Astrocyte (in vitro differentiated cells and primary cell): ENCODE measurements at regions not wholly inside any gene's neighbourhood (a gene's known extent, or its start where the extent isn't known, plus 50 kb on each side); places are given as distances from the start of the nearest gene placed in this dataset.

Experiments
- DNase-seq: peaks from one replicate; pipeline ENCODE4 v3.0.0-alpha.2; 2010; ENCODE audit warnings: low read depth
- FAIRE-seq: peaks from 2 replicates; lab custom pipeline; 2011; peaks lifted over from hg19 to GRCh38; lab: Jason Lieb, UNC
- H2AFZ ChIP-seq: 2 replicates; pipeline ENCODE4 v1.6.0; 2012; ENCODE audit warnings: low read depth, low read length, inconsistent platforms
- H3K27ac ChIP-seq: 2 replicates; pipeline ENCODE4 v1.5.1; 2011; ENCODE audit warnings: low read depth, low read length, inconsistent platforms
- H3K27me3 ChIP-seq: 2 replicates; pipeline ENCODE4 v1.6.0; 2011; ENCODE audit warnings: low read length, inconsistent platforms; ENCODE audit not compliant: insufficient read depth
- H3K36me3 ChIP-seq: 2 replicates; pipeline ENCODE4 v1.5.1; 2011; ENCODE audit warnings: low read length, inconsistent platforms; ENCODE audit not compliant: insufficient read depth
- H3K4me1 ChIP-seq: 2 replicates; pipeline ENCODE4 v1.5.1; 2011; ENCODE audit warnings: low read length, inconsistent platforms; ENCODE audit not compliant: insufficient read depth
- H3K4me2 ChIP-seq: 2 replicates; pipeline ENCODE4 v1.6.0; 2012; ENCODE audit warnings: low read length, inconsistent platforms
- H3K4me3 ChIP-seq: 2 replicates; pipeline ENCODE4 v1.5.1; 2011; ENCODE audit warnings: low read depth, mild to moderate bottlenecking, low read length, inconsistent platforms; ENCODE audit not compliant: insufficient read depth
- H3K79me2 ChIP-seq: 2 replicates; pipeline ENCODE4 v1.6.0; 2012; ENCODE audit warnings: mild to moderate bottlenecking, low read length, inconsistent platforms; ENCODE audit not compliant: insufficient read depth
- H3K9ac ChIP-seq: 2 replicates; pipeline ENCODE4 v1.6.0; 2012; ENCODE audit warnings: mild to moderate bottlenecking, low read length, inconsistent platforms
- H3K9me3 ChIP-seq: 2 replicates; pipeline ENCODE4 v1.5.1; 2012; ENCODE audit warnings: low read depth, mild to moderate bottlenecking, low read length, inconsistent platforms; ENCODE audit not compliant: insufficient read depth
- H4K20me1 ChIP-seq: 2 replicates; pipeline ENCODE4 v1.6.0; 2012; ENCODE audit warnings: low read length, inconsistent platforms; ENCODE audit not compliant: insufficient read depth
- H3K27ac Mint-ChIP-seq: one replicate; pipeline ENCODE4 v1.8.0; 2021; ENCODE audit warnings: mild to moderate bottlenecking, mixed read lengths; ENCODE audit not compliant: unreplicated experiment
- H3K27me3 Mint-ChIP-seq: one replicate; pipeline ENCODE4 v1.8.0; 2021; ENCODE audit warnings: low read depth, mixed read lengths; ENCODE audit not compliant: unreplicated experiment
- H3K36me3 Mint-ChIP-seq: one replicate; pipeline ENCODE4 v1.8.0; 2021; ENCODE audit warnings: low read depth, mixed read lengths; ENCODE audit not compliant: unreplicated experiment
- H3K4me1 Mint-ChIP-seq: one replicate; pipeline ENCODE4 v1.8.0; 2021; ENCODE audit warnings: low read depth, mixed read lengths; ENCODE audit not compliant: unreplicated experiment
- H3K4me3 Mint-ChIP-seq: one replicate; pipeline ENCODE4 v1.8.0; 2021; ENCODE audit warnings: mild to moderate bottlenecking, moderate library complexity, mixed read lengths; ENCODE audit not compliant: unreplicated experiment
- H3K9me3 Mint-ChIP-seq: one replicate; pipeline ENCODE4 v1.8.0; 2021; ENCODE audit warnings: mild to moderate bottlenecking, mixed read lengths; ENCODE audit not compliant: unreplicated experiment
- EZH2 ChIP-seq: IDR thresholded peaks from 2 replicates; pipeline ENCODE4 v1.6.1; 2012; ENCODE audit warnings: mild to moderate bottlenecking, low read length, inconsistent platforms; ENCODE audit not compliant: insufficient read depth
- TF ChIP-seq, protein P1 (sequence below): IDR thresholded peaks from 2 replicates; pipeline ENCODE4 v1.5.1; 2011; ENCODE audit warnings: low read depth, mild to moderate bottlenecking, inconsistent platforms, low read length, moderate library complexity; ENCODE audit not compliant: insufficient read depth

- Mint-ChIP-seq H3K36me3 (no peaks in the 10 kb centered on the region), H3K27ac (peak overlapping the region; percentile 100), H3K4me1 (peaks cover 26% of the 10 kb centered on the region), H3K9me3 (no peaks in the 10 kb centered on the region), H3K4me3 (peak overlapping the region; percentile 63), H3K27me3 (no peaks in the 10 kb centered on the region)
- Histone ChIP-seq H3K36me3 (no peaks in the 10 kb centered on the region), H3K9me3 (no peaks in the 10 kb centered on the region), H3K27ac (peak overlapping the region; percentile 93), H3K27me3 (no peaks in the 10 kb centered on the region), H3K9ac (peak overlapping the region; percentile 71), H3K79me2 (no peaks in the 10 kb centered on the region), H4K20me1 (no peaks in the 10 kb centered on the region), H2AFZ (peak overlapping the region; percentile 10), H3K4me1 (peaks cover 28% of the 10 kb centered on the region), H3K4me2 (peak overlapping the region; percentile 49), H3K4me3 (no peak overlapping the region)
- no peak for TF ChIP-seq EZH2
- TF ChIP-seq, protein P1, sequence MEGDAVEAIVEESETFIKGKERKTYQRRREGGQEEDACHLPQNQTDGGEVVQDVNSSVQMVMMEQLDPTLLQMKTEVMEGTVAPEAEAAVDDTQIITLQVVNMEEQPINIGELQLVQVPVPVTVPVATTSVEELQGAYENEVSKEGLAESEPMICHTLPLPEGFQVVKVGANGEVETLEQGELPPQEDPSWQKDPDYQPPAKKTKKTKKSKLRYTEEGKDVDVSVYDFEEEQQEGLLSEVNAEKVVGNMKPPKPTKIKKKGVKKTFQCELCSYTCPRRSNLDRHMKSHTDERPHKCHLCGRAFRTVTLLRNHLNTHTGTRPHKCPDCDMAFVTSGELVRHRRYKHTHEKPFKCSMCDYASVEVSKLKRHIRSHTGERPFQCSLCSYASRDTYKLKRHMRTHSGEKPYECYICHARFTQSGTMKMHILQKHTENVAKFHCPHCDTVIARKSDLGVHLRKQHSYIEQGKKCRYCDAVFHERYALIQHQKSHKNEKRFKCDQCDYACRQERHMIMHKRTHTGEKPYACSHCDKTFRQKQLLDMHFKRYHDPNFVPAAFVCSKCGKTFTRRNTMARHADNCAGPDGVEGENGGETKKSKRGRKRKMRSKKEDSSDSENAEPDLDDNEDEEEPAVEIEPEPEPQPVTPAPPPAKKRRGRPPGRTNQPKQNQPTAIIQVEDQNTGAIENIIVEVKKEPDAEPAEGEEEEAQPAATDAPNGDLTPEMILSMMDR = no peak
- DNase-seq (peak; percentile 56), FAIRE-seq (peak; percentile 67)
These were observed 78.2 kb downstream of the PHLDA1 start for GRCh38 chr12:75953312-75953906.

DNA sequence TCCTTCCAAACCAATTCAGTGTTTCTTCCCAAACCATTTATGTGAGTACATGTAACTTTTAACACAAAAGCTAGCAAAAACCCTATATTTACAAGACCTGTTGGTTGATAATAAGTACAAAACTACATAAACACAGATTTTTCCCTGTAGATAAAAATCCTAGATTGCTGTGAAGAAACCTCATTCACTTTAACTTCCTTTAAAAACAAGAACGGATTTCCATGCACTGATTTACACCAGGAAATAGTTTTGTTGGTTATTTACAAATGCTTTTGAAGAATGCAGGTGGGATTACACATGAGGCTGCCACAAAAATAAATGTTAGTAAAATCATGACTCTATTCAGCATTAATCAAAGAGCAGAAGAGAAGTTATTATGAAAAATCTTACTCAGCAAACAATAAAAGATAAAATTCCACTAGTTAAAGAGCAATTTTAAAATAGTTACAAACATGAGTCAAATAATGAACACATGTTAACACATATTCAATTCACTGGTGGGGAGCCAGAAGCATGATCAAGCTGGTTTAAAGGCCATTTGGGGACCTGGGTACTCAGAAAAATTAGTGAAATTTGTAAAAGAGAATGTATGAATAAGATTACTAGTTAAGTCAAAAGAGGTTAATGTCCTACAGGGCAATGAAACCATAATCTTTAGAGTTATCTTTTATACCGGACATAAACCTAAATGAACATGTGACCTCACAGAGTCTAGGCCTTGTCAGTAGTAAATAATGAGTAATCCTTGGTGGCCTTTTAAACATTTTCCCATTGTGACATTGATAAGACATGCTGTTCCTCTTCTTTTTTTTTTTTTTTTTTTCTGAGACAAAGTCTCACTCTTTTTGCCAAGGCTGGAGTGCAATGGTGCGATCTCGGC lies 79.9 kb downstream of the PHLDA1 start:
- Mint-ChIP-seq H3K9me3 (no peaks in the 10 kb centered on the region), H3K4me3 (no peak overlapping the region), H3K36me3 (no peaks in the 10 kb centered on the region), H3K27ac (peak overlapping the region; percentile 100), H3K4me1 (peaks cover 26% of the 10 kb centered on the region), H3K27me3 (no peaks in the 10 kb centered on the region)
- Histone ChIP-seq H3K9me3 (no peaks in the 10 kb centered on the region), H2AFZ (no peak overlapping the region), H3K4me2 (no peak overlapping the region), H3K27me3 (no peaks in the 10 kb centered on the region), H3K27ac (peak overlapping the region; percentile 93), H3K9ac (no peak overlapping the region), H4K20me1 (no peaks in the 10 kb centered on the region), H3K4me1 (peaks cover 32% of the 10 kb centered on the region), H3K36me3 (no peaks in the 10 kb centered on the region), H3K79me2 (no peaks in the 10 kb centered on the region), H3K4me3 (no peak overlapping the region)
- peak; percentile 49 for FAIRE-seq
- TF ChIP-seq, protein P1 = no peak
- TF ChIP-seq EZH2 = no peak
- DNase-seq = no peak
